ENCODE measurements at regions not wholly inside any gene's neighbourhood (a gene's known extent, or its start where the extent isn't known, plus 50 kb on each side); places are given as distances from the start of the nearest gene placed in this dataset.
"Not testable (repeated sequence)": the region's sequence is repeated elsewhere in the genome, so short reads cannot be mapped to it uniquely, and the experiment has no call there.

DNA sequence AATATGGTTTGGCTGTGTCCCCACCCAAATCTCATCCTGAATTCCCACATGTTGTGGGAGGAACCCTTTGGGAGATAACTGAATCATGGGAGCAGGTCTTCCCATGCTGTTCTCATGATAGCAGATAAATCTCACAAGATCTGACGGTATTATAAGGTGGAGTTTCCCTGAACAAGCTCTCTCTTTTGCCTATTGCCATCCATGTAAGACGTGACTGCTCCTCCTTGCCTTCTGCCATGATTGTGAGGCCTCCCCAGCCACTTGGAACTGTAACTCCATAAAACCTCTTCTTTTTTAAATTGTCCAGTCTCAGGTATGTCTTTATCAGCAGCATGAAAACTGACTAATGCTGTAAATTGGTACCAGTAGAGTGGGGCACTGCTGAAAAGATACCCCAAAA, 103.3 kb upstream of the LYPLAL1 start:
- TF ChIP-seq, protein P1, sequence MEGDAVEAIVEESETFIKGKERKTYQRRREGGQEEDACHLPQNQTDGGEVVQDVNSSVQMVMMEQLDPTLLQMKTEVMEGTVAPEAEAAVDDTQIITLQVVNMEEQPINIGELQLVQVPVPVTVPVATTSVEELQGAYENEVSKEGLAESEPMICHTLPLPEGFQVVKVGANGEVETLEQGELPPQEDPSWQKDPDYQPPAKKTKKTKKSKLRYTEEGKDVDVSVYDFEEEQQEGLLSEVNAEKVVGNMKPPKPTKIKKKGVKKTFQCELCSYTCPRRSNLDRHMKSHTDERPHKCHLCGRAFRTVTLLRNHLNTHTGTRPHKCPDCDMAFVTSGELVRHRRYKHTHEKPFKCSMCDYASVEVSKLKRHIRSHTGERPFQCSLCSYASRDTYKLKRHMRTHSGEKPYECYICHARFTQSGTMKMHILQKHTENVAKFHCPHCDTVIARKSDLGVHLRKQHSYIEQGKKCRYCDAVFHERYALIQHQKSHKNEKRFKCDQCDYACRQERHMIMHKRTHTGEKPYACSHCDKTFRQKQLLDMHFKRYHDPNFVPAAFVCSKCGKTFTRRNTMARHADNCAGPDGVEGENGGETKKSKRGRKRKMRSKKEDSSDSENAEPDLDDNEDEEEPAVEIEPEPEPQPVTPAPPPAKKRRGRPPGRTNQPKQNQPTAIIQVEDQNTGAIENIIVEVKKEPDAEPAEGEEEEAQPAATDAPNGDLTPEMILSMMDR (conservative IDR thresholded peaks at IDR 0.05 in 1 of 2, IDR thresholded peaks at IDR 0.05 in 1 of 2; ENCODE audit: low read depth in 1 of 2, low read length in 2 of 2), result not testable (repeated sequence)
- TF ChIP-seq EZH2 (IDR thresholded peaks at IDR 0.05; ENCODE audit: low read length, missing control alignments), result not testable (repeated sequence)
